ENCODE measurements at regions not wholly inside any gene's neighbourhood (a gene's known extent, or its start where the extent isn't known, plus 50 kb on each side); places are given as distances from the start of the nearest gene placed in this dataset.
A peak's percentile ranks its signal among the peaks of the same experiment; 100 is the strongest.

- no peak for DNase-seq
Measured at GRCh38 chr4:101563126-101563525, 215.8 kb upstream of the PPP3CA start.

DNA sequence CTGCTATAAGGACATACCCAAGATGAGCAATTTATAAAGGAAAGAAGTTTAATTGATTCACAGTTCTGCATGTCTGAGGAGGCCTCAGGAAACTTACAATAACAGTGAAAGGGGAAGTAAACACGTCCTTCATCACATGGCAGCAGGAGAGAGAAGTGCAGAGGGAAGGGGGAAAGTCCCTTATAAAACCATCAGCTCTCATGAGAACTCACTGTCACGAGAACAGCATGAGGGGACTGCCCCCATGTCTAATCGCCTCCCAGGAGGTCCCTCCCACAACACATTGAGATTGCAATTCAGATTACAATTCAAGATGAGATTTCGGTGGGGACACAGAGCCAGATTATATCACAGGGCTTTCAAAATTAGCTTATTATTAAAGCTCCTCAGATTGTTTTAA, 209.5 kb upstream of the PPP3CA start:
- DNase-seq = no peak

- DNase-seq = no peak
Measured at GRCh38 chr4:101555341-101555880, 208.1 kb upstream of the PPP3CA start.

DNA sequence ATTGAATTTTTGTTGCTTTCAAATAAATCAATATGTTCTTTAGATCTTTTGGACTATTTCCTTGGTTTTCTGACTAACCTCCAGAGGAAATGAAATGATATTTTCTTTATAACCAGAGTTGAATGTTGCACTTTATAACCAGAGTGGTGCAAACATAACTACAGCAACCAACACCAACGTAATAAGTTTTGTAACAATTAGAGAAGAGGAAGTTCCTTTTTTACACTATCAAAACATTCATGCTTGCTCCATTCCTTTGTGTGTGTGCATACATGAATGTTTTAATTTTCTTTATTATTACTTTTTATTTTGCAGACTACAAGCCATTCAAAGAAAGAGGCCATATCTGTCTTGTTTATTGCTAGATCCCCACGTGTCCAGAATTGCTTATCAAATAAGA, 193.0 kb upstream of the PPP3CA start:
- no peak for DNase-seq

DNA sequence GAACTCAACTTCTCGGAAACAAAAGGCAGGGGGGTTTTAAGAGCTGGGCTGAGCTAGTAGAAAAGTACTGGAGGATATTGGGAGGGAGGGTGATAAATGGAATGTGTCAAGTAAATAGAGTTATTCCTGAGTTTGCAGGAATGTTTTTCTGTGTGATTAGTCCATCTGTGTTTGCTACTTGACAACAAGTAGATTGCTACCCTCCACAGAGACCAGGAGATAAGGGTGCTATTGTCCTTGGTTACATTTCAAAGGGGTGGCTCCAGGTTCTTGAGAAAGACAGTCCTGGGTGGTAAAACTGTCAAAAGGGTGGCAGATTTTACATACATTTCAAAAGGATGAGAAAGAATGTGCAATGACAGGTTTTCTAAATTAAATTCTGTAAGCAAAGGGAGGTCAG, 181.2 kb upstream of the PPP3CA start:
- DNase-seq = no peak

DNA sequence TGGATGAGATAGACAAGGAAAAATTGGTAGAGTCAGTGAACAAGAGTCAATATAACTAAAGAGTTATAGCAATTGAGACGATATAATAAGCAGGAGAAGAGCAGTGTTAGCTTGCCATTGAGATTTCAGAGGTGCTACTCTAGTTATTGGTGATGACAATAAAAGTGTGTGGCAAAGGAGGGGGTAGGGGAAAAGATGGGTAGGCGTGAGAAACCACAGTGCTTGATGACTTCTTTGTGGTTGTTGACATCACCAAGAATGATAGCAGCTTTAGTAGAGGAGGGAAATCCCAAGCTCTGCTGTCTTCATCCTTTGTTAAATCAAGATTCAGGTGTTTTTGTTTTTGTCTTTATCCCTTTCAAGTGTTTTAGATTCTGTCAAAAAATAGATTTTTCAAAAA, 179.9 kb upstream of the PPP3CA start:
- no peak for DNase-seq

GRCh38 chr4:101515566-101515965, 168.2 kb upstream of the PPP3CA start:
- no peak for DNase-seq

GRCh38 chr4:101515099-101515498, 167.8 kb upstream of the PPP3CA start:
- no peak for DNase-seq

DNA sequence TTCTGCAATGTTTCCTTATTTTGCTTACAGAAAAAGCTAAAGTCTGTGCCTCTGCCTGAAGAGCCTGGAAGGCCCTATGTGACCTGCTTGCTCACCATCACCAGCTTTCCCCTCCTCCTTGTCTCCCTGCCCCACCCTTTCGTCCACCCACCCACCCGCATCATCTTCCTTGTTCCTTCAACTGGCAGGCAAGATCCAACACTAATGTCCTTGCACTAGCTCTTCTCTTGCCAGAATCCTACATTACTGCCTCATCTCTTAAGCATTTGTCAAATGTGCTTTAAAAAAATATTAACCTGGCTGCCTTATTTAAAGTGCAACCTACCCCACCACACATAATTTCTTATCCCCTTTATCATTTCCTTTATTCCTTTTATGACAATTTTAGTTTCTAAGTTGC, 165.1 kb upstream of the PPP3CA start:
- no peak for DNase-seq

GRCh38 chr4:101501421-101501820, 154.1 kb upstream of the PPP3CA start:
- DNase-seq = no peak

GRCh38 chr4:101500742-101501141, 153.4 kb upstream of the PPP3CA start:
- no peak for DNase-seq

DNA sequence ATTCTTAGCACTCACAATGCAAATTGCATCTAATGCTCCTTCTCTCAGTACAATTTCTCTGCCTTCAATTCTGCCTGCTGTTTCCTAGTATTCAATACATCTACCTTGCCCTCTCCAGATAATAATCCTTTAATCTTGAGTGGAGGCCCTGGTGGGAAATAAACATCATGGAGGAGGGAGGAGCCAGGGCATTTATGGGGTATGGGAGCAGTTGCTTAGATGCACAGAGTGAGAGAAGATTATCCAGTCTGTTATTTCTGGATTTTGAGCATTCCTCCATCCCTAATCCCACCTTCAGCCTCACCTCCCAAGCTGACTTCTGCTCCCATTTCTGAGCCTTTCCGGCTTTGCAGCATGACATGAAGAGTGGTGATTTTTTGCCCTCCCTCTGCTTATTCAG, 127.9 kb upstream of the PPP3CA start:
- no peak for DNase-seq

DNA sequence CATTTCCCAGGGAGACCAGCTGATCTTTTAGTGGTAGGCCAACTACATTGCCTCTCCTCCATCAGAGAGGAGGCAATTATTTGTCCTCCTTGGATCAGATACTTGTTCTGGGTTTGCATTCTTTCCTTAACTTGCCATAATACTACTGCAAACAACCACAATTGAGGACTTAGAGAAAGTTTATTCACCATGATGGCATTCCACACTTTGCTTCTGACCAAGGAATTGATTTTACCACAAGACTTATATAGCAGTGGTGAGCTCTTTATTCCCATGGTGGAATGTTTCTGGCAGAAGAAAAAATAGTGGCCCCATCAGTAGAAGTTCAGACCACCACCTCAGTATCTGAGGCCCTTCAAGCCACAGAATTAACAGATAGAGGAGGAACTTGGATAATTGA, 123.9 kb upstream of the PPP3CA start:
- DNase-seq = peak; percentile 3

DNA sequence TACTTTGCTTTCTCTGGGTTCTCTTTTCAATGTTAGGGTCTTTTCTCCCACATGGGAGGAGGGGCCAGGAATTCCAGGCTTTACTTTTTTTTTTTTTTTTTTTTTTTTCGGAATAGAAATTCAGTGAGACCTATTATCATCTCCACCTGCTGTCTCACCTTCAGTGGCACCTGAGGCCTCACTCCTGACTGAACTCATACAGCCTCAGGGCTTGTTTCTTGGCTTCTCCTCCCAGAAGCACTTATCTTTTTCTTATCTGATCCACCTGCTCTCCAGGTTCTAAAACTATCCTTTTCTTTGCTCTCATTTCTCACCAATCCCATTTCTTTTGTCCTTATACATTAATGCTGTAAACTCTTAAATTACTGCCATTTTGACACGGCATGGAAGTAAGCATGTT, 117.3 kb upstream of the PPP3CA start:
- DNase-seq = no peak

DNA sequence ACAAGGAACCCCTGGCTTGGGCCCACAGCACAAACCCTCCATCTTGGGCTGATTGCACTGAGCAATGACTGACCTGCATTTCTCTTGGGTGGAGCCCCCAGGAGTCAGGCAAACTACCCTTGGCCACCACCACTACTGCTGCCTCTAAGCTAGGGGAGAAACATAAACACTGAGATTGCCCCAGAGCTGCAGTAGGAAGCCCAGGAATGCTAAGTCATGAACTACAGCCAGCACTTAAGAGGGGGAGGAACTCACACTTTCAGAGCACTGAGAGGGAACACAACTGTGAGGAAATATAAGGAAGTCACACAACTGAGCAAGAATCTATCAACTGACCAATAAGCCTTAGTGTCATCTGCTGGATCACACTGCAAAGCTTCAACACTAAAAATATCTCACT, 111.6 kb upstream of the PPP3CA start:
- no peak for DNase-seq

GRCh38 chr4:101458473-101458872, 111.1 kb upstream of the PPP3CA start:
- DNase-seq = no peak

DNA sequence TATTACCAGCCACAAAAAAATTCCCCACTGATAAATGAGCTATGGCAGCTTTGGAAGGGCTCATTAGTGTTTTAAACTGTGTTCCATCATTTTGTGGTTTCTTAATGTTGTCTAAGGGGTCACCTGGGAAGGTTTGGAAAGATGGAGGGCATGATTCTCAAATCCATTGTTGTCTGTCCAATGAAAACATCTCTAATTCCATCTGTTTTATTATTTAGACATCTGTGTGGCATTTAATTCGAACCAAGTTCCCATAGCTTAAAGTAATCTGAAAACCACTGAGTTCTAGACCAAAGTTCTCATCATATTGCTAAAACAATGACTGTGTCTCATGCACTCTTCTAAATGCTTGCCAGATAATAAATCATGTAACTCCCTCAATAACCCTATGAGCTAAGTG, 103.8 kb upstream of the PPP3CA start:
- no peak for DNase-seq

GRCh38 chr4:101441446-101441845, 94.1 kb upstream of the PPP3CA start:
- no peak for DNase-seq

DNA sequence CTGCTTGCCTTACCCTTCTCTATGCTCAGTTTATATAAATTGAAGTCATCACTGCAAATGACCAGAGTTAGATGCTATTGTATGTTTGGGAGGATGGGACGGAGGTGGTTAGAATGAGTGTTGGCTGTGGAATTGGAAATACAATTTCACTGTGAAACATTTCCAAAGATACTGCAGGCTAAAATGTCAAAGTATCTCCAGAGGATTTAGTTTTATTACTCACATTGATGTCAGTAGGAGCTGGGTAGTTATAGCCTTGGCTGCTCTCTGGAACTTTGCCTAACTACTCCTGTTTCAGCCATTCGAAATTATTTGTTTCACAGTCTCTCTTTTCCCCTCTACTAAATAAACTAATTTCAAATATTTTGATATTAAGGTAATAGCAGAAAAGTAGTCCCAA, 92.6 kb upstream of the PPP3CA start:
- peak; percentile 47 for DNase-seq

GRCh38 chr4:101421386-101421785, 74.1 kb upstream of the PPP3CA start:
- DNase-seq = peak; percentile 64

DNA sequence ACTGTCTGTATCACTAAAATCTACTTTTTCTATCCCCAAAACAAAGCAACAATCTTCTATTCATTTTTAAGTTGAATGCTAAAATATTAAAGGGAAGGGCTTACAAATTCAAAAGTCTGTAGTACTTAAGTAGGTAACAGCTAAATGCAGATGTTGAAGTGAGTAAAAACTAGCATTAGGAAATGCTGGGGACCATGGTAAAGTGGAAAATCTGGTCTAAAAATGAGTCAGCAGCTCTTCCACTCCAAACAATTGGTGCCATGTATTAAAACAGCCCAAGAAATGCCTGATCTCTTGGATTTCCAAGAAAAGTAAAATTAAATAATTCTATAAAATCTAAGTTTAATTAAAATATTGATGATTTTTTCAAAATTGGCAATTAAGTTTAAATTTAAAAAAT, 73.3 kb upstream of the PPP3CA start:
- no peak for DNase-seq

DNA sequence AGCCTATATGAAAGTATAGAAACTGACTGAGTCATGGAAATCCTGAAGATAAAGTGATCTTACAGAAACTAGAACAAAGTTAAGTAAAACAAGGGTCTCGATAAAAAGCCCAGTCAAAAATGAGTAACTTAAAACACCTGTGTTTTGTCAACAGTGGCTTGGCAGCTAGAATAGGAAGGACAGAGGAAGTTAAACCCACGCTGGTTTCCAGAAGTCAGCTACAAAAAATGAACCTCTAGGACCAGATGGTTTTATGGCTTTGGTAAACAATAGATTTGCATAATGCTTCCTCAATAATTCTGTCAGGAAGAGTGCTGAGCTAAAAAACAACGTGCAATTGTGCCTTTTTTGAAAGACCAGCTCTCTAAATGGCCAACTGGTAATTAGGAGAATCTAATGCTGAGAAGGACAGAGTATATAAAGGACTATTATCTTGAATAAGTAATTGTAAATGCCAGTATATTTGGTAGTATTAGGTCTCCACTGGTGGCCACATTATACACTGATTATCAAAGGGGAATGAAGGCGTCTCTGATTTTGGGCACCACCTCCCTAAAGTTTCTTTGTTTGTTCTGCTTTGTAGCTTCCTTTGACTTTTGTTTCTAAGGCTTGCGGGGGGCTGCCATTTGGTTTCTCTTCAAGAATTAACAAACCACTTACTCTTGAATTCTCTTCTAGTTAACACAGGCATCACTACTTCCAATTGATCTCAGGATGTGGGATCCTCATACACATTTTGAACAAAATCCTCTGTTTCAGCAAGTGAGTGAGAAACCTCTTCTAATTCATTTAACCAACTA, 72.2 kb upstream of the PPP3CA start:
- DNase-seq = no peak

DNA sequence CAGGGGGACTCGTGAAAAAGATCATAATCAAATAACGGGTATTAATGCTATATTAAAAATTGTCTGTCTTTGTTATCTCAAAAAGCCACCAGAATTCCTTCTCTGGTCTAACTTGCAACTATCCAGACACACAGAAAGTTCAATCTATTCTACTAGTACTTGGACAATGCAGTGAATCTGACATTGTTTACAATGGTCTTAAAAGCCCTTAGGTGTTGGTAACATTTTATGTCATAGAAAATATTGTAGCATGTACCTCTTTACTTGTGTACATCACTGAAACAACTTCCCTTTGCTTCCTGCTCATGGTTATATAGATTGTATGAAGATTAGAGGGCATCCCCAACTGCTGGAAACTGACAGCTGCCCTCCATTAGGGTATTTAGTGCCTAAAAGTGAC, 71.1 kb upstream of the PPP3CA start:
- no peak for DNase-seq

DNA sequence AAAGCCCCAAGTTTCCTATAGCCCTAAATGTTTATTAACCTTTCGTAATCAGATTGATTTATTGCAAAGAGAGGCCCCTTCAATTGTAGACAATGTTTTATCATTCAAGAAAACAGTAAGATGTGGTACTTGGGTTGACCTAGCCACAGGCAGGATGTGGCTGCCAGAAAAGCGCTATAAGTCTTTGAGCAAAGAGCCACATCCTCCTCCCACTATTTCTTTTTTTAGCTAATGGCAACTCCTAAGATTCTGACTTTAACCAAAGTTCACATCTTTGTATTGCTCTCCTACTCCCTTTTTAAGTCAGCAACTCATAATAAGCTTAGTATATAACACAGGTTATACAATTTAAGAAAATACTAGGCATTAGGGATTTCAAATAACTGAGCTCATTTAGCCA, 70.7 kb upstream of the PPP3CA start:
- peak; percentile 15 for DNase-seq

GRCh38 chr4:101417046-101417445, 69.7 kb upstream of the PPP3CA start:
- no peak for DNase-seq

Measured in fibroblast of skin of right biceps (primary cell).